ENCODE measurements at regions not wholly inside any gene's neighbourhood (a gene's known extent, or its start where the extent isn't known, plus 50 kb on each side); places are given as distances from the start of the nearest gene placed in this dataset.

DNA sequence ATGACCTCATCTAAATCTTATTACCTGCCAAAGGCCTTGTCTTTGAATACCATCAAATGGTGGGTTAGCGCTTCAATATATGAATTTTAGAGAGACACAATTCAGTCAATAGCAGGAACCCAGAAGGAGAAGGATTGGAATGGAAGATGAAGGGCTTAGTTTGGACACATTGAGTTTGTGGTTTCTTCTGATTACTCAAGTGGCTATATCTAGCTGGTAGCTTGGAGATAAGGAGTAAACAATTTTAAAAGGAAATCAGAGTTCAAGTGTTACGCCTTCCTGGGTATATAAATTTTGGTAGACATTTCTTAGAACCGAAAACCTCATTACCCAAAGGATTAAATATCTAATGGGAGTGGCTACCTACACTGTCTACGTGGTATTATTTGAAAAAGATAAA lies 80.2 kb downstream of the RGS2 start:
- no peak for TF ChIP-seq ZFX (IDR thresholded peaks at IDR 0.05; ENCODE audit: borderline replicate concordance)
- TF ChIP-seq, protein P1, sequence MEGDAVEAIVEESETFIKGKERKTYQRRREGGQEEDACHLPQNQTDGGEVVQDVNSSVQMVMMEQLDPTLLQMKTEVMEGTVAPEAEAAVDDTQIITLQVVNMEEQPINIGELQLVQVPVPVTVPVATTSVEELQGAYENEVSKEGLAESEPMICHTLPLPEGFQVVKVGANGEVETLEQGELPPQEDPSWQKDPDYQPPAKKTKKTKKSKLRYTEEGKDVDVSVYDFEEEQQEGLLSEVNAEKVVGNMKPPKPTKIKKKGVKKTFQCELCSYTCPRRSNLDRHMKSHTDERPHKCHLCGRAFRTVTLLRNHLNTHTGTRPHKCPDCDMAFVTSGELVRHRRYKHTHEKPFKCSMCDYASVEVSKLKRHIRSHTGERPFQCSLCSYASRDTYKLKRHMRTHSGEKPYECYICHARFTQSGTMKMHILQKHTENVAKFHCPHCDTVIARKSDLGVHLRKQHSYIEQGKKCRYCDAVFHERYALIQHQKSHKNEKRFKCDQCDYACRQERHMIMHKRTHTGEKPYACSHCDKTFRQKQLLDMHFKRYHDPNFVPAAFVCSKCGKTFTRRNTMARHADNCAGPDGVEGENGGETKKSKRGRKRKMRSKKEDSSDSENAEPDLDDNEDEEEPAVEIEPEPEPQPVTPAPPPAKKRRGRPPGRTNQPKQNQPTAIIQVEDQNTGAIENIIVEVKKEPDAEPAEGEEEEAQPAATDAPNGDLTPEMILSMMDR (IDR thresholded peaks at IDR 0.05): no peak
